AG04450 (cell line): ENCODE measurements at regions not wholly inside any gene's neighbourhood (a gene's known extent, or its start where the extent isn't known, plus 50 kb on each side); places are given as distances from the start of the nearest gene placed in this dataset.

ENCODE experiments used
- CTCF ChIA-PET: fragments of 300-600, 350-600 bp; formaldehyde crosslinking; extraction: SDS; loops from one replicate; lab custom pipeline; 2022; ENCODE audit warnings: antibody characterized with exemption, inconsistent platforms; lab: Charles Lee
- POLR2A ChIA-PET: fragments of 350-600 bp; formaldehyde crosslinking; extraction: SDS; loops from one replicate; lab custom pipeline; 2021; ENCODE audit warnings: antibody characterized with exemption, inconsistent platforms; lab: Yijun Ruan, JAX
- DNase-seq: peaks from one replicate; pipeline ENCODE4 v3.0.0-alpha.2; 2011; ENCODE audit warnings: low read depth, low spot score
- H3K27ac ChIP-seq: one replicate; pipeline ENCODE4 v1.5.1; 2012; ENCODE audit warnings: low read depth, low read length, control low read depth
- H3K27me3 ChIP-seq: one replicate; pipeline ENCODE4 v1.6.0; 2012; ENCODE audit warnings: low read length; ENCODE audit not compliant: control insufficient read depth, insufficient read depth
- H3K4me3 ChIP-seq: 2 replicates; pipeline ENCODE4 v1.5.1; 2011; ENCODE audit warnings: mild to moderate bottlenecking, low read depth, low read length, control low read depth
- H3K9me3 ChIP-seq: 2 replicates; pipeline ENCODE4 v1.5.1; 2012; ENCODE audit warnings: low read length; ENCODE audit not compliant: control insufficient read depth, insufficient read depth
- CTCF ChIP-seq: IDR thresholded peaks from 2 replicates; pipeline ENCODE4 v1.5.1; 2011; ENCODE audit warnings: low read depth, low read length, control low read depth, inconsistent platforms

DNA sequence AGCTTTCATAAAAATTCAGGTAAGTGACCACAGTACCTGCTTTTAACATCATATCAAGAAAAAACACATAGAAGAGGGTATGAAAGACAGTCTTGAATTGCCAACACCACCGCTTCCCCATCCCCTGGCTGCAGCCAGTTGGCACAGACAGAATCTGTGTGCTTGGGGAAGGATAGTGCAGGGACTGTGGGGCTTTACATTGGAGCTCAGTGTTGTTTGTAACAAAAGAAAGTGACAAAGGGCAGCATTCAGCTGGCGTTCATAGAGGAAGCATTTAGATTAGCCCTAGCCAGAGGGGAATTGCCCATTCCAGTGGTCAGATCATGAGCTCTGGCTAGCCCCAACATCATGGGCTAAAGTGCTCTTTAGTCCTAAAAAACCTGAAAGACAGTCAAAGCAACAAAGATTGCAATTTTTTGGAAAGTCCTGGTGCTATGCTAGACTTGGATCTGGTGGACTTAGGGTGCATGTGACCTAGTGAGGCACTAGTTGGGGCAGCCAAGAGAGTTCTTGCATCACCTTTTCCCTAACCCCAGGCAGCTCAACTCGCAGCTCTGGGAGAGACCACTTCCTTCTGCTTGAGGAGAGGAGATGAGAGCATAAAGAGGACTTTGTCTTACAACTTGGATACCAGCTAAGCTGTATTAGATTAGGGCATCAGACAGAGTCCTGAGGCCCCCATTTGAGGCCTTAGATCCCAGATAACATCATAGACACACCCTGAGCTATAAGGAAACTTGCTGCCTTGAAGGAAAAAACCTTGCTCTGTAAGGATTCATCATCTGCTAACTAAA, 1602.4 kb upstream of the ADGRL3 start:
- Histone ChIP-seq H3K27ac (no peak overlapping the region), H3K9me3 (peaks cover 17% of the 10 kb centered on the region), H3K4me3 (no peak overlapping the region), H3K27me3 (no peaks in the 10 kb centered on the region)
- POLR2A ChIA-PET, result no interaction called here
- no peak for DNase-seq
- CTCF ChIA-PET, result interaction anchor here (0.7 kb wide), 1 partner anchor 596 kb away, joined by 4 read pairs; no protein-coding TSS in a partner anchor
- no peak for TF ChIP-seq CTCF

DNA sequence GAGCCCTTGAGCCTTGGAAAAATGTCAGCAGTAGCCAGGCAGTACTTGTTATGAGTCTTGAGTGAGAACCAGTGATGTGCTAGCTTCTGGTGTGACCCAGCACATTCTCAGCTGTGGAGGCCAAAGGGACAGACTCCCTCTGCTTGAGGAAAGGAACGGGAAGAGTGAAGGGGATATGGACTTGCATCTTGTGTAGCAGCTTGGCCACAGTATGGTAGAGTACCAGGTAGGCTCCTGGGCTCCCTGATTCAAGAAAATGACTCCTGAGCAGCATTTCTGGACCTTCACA, 1601.9 kb upstream of the ADGRL3 start:
- H3K27ac ChIP-seq, result no peak overlapping the region
- H3K27me3 ChIP-seq, result no peaks in the 10 kb centered on the region
- no peak for DNase-seq
- TF ChIP-seq CTCF, result no peak
- no peak overlapping the region for H3K4me3 ChIP-seq
- ChIA-PET CTCF (no interaction called here), POLR2A (no interaction called here)
- H3K9me3 ChIP-seq, result peaks cover 22% of the 10 kb centered on the region

- TF ChIP-seq CTCF, result no peak
- Histone ChIP-seq H3K9me3 (peaks cover 3% of the 10 kb centered on the region), H3K27me3 (no peaks in the 10 kb centered on the region), H3K27ac (no peak overlapping the region), H3K4me3 (no peak overlapping the region)
- ChIA-PET POLR2A (no interaction called here), CTCF (no interaction called here)
- no peak for DNase-seq
Measured at GRCh38 chr4:59608466-59608865, 1591.7 kb upstream of the ADGRL3 start.

- no peaks in the 10 kb centered on the region for H3K27me3 ChIP-seq
- no peak overlapping the region for H3K4me3 ChIP-seq
- ChIA-PET CTCF (no interaction called here), POLR2A (no interaction called here)
- no peaks in the 10 kb centered on the region; the same call in 1 of the 2 replicates for H3K9me3 ChIP-seq
- no peak overlapping the region for H3K27ac ChIP-seq
- no peak for DNase-seq
- TF ChIP-seq CTCF, result no peak
Measured at GRCh38 chr4:59612235-59612634, 1587.9 kb upstream of the ADGRL3 start.

DNA sequence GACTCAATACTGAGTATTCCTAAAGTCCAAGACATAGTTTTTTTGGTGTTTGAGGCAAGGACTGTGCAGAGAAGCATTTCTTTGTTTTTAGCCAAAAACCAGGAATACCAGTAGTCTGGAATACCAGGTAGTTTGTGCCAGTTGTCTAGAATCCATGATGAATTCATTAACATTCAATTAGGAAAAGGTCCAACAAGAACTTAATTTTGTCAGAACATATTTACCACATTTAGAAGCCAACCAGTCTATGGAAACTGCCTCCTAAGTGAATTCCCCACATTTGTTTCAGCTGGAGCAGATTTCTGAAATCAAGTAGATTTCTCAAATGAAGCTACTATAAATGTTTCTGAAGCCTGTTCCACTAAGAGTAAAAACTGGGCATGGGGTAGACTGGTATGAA, 1584.8 kb upstream of the ADGRL3 start:
- ChIA-PET POLR2A (no interaction called here), CTCF (no interaction called here)
- H3K9me3 ChIP-seq, result no peaks in the 10 kb centered on the region

More for the DNA sequence above, 1584.8 kb upstream of the ADGRL3 start:
- no peaks in the 10 kb centered on the region for H3K27me3 ChIP-seq
- TF ChIP-seq CTCF, result no peak
- H3K4me3 ChIP-seq, result no peak overlapping the region
- H3K27ac ChIP-seq, result no peak overlapping the region
- DNase-seq, result no peak
